HG03558 (cell line): ENCODE measurements at regions not wholly inside any gene's neighbourhood (a gene's known extent, or its start where the extent isn't known, plus 50 kb on each side); places are given as distances from the start of the nearest gene placed in this dataset.

ENCODE experiments used
- ATAC-seq: cut with Tn5 transposase; IDR thresholded peaks from one replicate; pipeline ENCODE4 v1.9.1; 2021; ENCODE audit warnings: moderate number of reproducible peaks; ENCODE audit not compliant: unreplicated experiment; ENCODE audit errors: extremely low read depth

- ATAC-seq: no peak
Measured at GRCh38 chr16:86998196-86999001, 318.8 kb downstream of the C16orf95 start.

- ATAC-seq: no peak
Measured at GRCh38 chr16:87000001-87000400, 317.2 kb downstream of the C16orf95 start.

GRCh38 chr16:87002717-87003413 lies 314.3 kb downstream of the C16orf95 start:
- no peak for ATAC-seq

- no peak for ATAC-seq
Measured at GRCh38 chr16:87003414-87003755, 313.8 kb downstream of the C16orf95 start.

GRCh38 chr16:87006021-87006420 lies 311.2 kb downstream of the C16orf95 start:
- ATAC-seq: no peak

- ATAC-seq: no peak
Measured at GRCh38 chr16:87006789-87007745, 310.1 kb downstream of the C16orf95 start.

- no peak for ATAC-seq
Measured at GRCh38 chr16:87007907-87008306, 309.3 kb downstream of the C16orf95 start.

- ATAC-seq: no peak
Measured at GRCh38 chr16:87008664-87009063, 308.5 kb downstream of the C16orf95 start.

- no peak for ATAC-seq
Measured at GRCh38 chr16:87012954-87013938, 303.9 kb downstream of the C16orf95 start.

- no peak for ATAC-seq
Measured at GRCh38 chr16:87014112-87014511, 303.1 kb downstream of the C16orf95 start.

GRCh38 chr16:87015021-87015420 lies 302.2 kb downstream of the C16orf95 start:
- no peak for ATAC-seq

- no peak for ATAC-seq
Measured at GRCh38 chr16:87016046-87017035, 300.9 kb downstream of the C16orf95 start.

GRCh38 chr16:87017371-87018012 lies 299.7 kb downstream of the C16orf95 start:
- no peak for ATAC-seq

GRCh38 chr16:87025676-87026075 lies 291.5 kb downstream of the C16orf95 start:
- ATAC-seq: no peak

- no peak for ATAC-seq
Measured at GRCh38 chr16:87027056-87027616, 290.1 kb downstream of the C16orf95 start.

GRCh38 chr16:87028481-87029320 lies 288.5 kb downstream of the C16orf95 start:
- no peak for ATAC-seq

- no peak for ATAC-seq
Measured at GRCh38 chr16:87032554-87032953, 284.6 kb downstream of the C16orf95 start.
